Activated CD4-positive, alpha-beta memory T cell treated with anti-CD3 and anti-CD28 coated beads, Interleukin-2, amount 10 ng/mL, durations not matched to agents 7 days and 5 days (primary cell): ENCODE measurements at regions not wholly inside any gene's neighbourhood (a gene's known extent, or its start where the extent isn't known, plus 50 kb on each side); places are given as distances from the start of the nearest gene placed in this dataset.
"Not testable (repeated sequence)": the region's sequence is repeated elsewhere in the genome, so short reads cannot be mapped to it uniquely, and the experiment has no call there.

Experiments
- CTCF ChIA-PET: fragments of 350-600 bp; sonication (Branson Sonifier 250); formaldehyde crosslinking; loops from one replicate; lab custom pipeline; 2021; ENCODE audit warnings: antibody characterized with exemption, inconsistent platforms; lab: Charles Lee
- POLR2A ChIA-PET: fragments of 350-600 bp; sonication (Branson Sonifier 250); formaldehyde crosslinking; loops from one replicate; lab custom pipeline; 2021; ENCODE audit warnings: antibody characterized with exemption; lab: Charles Lee
- DNase-seq: peaks from one replicate; pipeline ENCODE4 v3.0.0-alpha.2; 2020
- H3K27ac Mint-ChIP-seq: one replicate; pipeline ENCODE4 v1.8.0; 2021; ENCODE audit warnings: mild to moderate bottlenecking, mixed read lengths
- H3K27me3 Mint-ChIP-seq: one replicate; pipeline ENCODE4 v1.8.0; 2021; ENCODE audit warnings: mixed read lengths
- H3K36me3 Mint-ChIP-seq: one replicate; pipeline ENCODE4 v1.8.0; 2021; ENCODE audit warnings: low read depth, mixed read lengths
- H3K4me1 Mint-ChIP-seq: one replicate; pipeline ENCODE4 v1.8.0; 2021; ENCODE audit warnings: mixed read lengths
- H3K4me3 Mint-ChIP-seq: one replicate; pipeline ENCODE4 v1.8.0; 2021; ENCODE audit warnings: mild to moderate bottlenecking, mixed read lengths
- H3K9me3 Mint-ChIP-seq: one replicate; pipeline ENCODE4 v1.8.0; 2021; ENCODE audit warnings: mixed read lengths

DNA sequence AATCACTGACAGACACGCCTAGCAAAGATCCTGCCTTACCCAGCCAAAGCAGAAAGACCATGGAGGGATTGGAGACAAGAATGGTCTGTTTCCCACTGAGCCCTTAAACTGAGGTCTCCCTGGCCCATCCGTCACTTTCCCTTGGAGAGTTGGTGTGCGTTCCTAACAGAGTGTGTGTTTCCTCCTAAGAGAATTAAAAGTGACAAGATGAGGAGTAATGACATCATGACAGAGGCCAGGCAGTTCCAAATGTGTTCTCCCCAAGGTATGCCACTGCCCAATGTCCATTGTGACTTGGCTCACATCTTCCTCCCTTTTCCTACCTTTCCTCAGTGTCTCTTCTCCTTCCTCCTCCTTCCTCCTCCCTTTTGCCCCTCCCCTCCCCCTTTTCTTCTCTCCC is 295.7 kb downstream of the SIPA1L2 start:
- no peak overlapping the region for H3K4me3 Mint-ChIP-seq
- H3K9me3 Mint-ChIP-seq, result no peaks in the 10 kb centered on the region
- no peak overlapping the region for H3K27ac Mint-ChIP-seq
- DNase-seq, result no peak
- peaks cover 8% of the 10 kb centered on the region for H3K4me1 Mint-ChIP-seq
- POLR2A ChIA-PET, result no interaction called here
- H3K36me3 Mint-ChIP-seq, result no peaks in the 10 kb centered on the region
- CTCF ChIA-PET, result no interaction called here
- no peaks in the 10 kb centered on the region for H3K27me3 Mint-ChIP-seq

DNA sequence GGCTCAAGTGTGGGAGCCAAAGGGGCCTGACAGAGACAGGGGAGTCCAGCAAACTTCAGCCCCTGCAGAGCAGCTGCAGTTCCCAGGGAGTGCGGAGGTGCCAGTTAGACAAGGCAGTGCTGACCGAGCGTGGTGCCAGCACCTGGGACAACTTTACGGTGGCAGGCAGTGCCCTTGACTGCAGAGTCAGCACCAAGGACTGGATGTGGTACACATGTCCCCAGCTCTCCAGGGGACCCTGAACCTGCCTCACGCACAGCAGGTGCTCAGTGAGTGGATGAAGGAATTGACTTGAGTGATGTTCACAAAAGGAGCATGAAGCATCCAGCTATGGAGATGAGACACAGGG is 296.5 kb downstream of the SIPA1L2 start:
- peaks cover 8% of the 10 kb centered on the region for H3K4me1 Mint-ChIP-seq
- H3K4me3 Mint-ChIP-seq, result no peak overlapping the region
- H3K36me3 Mint-ChIP-seq, result no peaks in the 10 kb centered on the region
- no peak for DNase-seq
- H3K27me3 Mint-ChIP-seq, result no peaks in the 10 kb centered on the region
- H3K9me3 Mint-ChIP-seq, result no peaks in the 10 kb centered on the region
- ChIA-PET CTCF (no interaction called here), POLR2A (no interaction called here)
- H3K27ac Mint-ChIP-seq, result no peak overlapping the region

DNA sequence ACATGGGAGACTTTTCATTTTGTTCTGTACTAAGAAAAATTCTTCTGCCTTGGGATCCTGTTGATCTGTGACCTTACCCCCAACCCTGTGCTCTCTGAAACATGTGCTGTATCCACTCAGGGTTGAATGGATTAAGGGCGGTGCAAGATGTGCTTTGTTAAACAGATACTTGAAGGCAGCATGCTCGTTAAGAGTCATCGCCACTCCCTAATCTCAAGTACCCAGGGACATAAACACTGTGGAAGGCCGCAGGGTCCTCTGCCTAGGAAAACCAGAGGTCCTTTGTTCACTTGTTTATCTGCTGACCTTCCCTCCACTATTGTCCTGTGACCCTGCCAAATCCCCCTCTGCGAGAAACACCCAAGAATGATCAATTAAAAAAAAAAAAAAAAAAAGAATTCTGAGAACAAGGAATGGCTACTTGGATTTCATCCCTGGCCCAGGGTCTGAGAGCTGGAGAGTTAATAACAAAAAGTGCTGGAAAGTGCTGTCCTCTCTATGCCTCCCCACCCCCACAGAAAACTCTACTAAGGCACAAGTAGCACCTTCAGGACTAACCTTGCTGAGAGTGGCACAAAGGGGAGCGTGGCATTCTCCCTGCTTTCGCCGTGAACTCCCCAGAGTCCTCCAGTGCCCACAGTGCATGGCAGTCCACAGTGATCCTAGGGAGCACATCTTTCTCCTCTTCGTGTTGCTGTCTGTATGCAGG is 297.1 kb downstream of the SIPA1L2 start:
- POLR2A ChIA-PET, CTCF ChIA-PET, H3K36me3 Mint-ChIP-seq, H3K4me1 Mint-ChIP-seq, H3K4me3 Mint-ChIP-seq, DNase-seq, H3K27ac Mint-ChIP-seq, H3K27me3 Mint-ChIP-seq, H3K9me3 Mint-ChIP-seq: not testable (repeated sequence)

DNA sequence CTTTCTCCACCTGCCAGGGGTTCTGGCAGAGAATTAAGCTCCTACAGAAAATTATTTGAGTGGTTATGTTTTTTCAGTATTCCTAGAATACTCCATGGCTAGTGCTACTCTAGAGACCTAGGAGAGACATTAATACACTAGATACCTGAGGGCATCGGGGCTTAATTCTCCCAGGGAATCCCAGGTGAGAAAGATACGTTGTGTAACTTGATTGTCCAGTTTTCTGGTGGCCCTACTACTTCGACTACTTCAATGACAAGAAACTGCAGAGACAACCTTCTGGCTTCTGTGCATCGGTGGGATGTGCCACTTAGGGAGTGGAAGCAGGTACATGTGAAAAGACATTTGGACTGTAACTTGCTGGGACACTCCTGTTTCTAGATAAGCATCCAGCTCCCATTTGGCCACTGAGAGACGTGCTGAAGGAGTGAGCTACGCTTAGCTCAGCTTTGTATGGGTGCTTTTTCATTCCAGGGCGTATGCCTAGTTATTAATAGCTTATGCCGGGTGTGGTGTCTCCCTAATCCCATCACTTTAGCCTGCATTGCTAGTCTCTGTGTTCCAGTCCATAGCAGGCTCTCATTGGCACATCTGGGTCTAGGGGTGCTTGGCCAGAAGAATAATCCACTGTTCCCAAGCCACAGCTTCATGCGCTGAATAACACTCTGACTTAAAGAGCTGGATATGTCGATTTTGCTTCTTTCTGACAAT is 300.7 kb downstream of the SIPA1L2 start:
- no peak for DNase-seq
- no peaks in the 10 kb centered on the region for H3K4me1 Mint-ChIP-seq
- H3K36me3 Mint-ChIP-seq, result no peaks in the 10 kb centered on the region
- no peaks in the 10 kb centered on the region for H3K27me3 Mint-ChIP-seq
- no peak overlapping the region for H3K4me3 Mint-ChIP-seq
- H3K9me3 Mint-ChIP-seq, result no peaks in the 10 kb centered on the region
- ChIA-PET POLR2A (no interaction called here), CTCF (no interaction called here)
- no peak overlapping the region for H3K27ac Mint-ChIP-seq

DNA sequence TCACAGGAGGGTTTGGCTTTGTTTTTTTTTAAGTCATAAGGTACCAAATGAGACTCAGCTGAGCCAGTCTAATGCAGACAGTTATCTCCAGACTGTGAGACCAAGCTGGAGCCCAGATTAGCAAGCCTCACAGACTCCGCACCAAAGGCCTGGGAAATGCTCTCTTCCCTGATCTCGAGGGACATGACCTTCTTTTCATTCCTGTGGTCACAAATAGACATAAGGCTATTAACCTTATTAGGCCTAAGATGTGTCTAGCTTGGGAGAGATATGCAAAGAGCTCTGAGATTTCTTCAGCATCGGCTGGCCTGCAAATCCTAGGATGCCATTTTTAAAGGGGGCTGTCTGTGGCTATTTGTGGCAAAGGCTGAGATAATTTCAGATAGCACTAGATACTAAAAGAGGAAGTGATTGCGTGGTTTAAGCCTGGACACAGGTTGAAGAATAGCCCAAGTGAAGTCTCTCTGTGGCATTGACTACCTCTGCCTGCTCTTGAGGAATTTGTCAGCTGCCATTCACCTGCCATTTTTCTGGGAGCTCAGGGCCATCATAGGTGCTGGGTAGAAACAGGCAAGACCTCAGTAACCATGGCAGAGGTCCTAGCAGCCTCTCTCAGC is 301.3 kb downstream of the SIPA1L2 start:
- POLR2A ChIA-PET, result no interaction called here
- CTCF ChIA-PET, result no interaction called here
- Mint-ChIP-seq H3K27ac (no peak overlapping the region), H3K27me3 (no peaks in the 10 kb centered on the region), H3K36me3 (no peaks in the 10 kb centered on the region), H3K4me3 (no peak overlapping the region), H3K9me3 (no peaks in the 10 kb centered on the region), H3K4me1 (no peaks in the 10 kb centered on the region)
- DNase-seq, result no peak

DNA sequence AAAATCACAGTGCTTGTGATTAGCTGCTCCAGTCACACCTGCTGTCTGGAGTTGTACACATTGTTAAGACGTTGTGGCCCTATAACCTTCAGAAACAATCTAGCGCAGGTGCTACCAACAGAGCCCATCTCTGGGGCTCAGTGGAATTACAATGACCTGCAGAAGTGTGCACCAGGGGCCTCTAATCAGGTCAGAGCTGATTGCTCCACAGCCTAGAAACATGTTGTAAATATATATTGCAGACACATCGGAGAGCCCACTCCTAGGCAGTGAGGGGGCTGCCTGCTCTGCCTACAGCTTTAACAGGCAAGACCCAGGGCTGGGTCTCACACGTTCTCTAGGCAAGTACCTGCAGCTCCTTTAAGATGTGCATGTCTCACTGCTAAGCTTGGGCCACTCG is 302.0 kb downstream of the SIPA1L2 start:
- no peak for DNase-seq
- ChIA-PET CTCF (no interaction called here), POLR2A (no interaction called here)
- no peaks in the 10 kb centered on the region for H3K4me1 Mint-ChIP-seq
- no peaks in the 10 kb centered on the region for H3K27me3 Mint-ChIP-seq
- H3K27ac Mint-ChIP-seq, result no peak overlapping the region
- H3K36me3 Mint-ChIP-seq, result no peaks in the 10 kb centered on the region
- H3K9me3 Mint-ChIP-seq, result no peaks in the 10 kb centered on the region
- no peak overlapping the region for H3K4me3 Mint-ChIP-seq

DNA sequence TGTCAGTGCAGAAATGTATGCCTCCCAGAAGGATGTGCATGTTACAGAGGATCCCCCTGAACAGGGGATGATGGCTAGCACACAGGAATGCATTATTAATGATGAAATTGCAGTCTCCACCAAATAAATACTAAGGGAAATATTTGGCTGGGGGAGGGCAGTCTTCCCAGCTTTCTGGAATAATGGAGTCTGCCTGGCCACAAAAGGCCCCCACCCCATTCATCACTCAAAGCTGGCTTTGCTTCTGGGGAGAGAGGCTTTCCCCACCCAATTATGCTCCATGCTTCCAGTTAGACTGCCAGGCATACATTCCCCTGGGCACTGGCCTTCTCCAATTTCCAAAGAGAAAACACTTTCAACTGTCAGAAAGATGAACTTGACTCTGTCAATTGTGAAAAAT is 302.7 kb downstream of the SIPA1L2 start:
- H3K27me3 Mint-ChIP-seq, result no peaks in the 10 kb centered on the region
- CTCF ChIA-PET, result no interaction called here
- DNase-seq, result no peak
- no peak overlapping the region for H3K27ac Mint-ChIP-seq
- POLR2A ChIA-PET, result no interaction called here
- no peak overlapping the region for H3K4me3 Mint-ChIP-seq
- no peaks in the 10 kb centered on the region for H3K36me3 Mint-ChIP-seq
- H3K9me3 Mint-ChIP-seq, result no peaks in the 10 kb centered on the region
- H3K4me1 Mint-ChIP-seq, result no peaks in the 10 kb centered on the region

DNA sequence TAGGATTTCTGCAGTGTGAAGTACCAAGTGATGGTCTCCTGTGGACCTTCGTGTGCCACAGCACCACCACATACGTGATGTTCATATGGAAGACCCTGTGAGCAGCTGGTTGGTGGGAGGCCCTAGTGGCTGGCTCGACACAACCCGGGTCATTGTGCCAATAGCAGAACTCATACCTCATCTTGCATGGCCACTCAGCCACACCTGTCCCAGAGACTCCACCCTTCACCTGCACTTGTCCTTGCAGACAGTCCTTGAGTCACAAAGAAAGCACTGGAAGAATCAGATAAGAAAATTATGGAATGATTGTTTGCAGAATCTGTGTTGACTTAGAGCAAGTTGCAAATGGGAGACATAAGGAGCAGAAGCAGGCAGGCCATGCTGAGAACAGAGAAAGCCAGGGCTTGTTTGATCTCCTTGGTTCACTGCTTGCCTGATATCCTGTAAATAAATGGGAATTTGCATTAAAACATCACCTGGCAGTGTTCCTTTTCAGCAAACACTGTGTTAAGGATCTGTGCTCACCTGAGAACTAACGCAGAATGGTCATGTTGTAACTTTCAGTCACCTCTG is 307.7 kb downstream of the SIPA1L2 start:
- Mint-ChIP-seq H3K27ac (no peak overlapping the region), H3K36me3 (no peaks in the 10 kb centered on the region), H3K4me3 (no peak overlapping the region), H3K9me3 (no peaks in the 10 kb centered on the region), H3K27me3 (no peaks in the 10 kb centered on the region), H3K4me1 (no peaks in the 10 kb centered on the region)
- POLR2A ChIA-PET, result no interaction called here
- no peak for DNase-seq
- CTCF ChIA-PET, result no interaction called here

DNA sequence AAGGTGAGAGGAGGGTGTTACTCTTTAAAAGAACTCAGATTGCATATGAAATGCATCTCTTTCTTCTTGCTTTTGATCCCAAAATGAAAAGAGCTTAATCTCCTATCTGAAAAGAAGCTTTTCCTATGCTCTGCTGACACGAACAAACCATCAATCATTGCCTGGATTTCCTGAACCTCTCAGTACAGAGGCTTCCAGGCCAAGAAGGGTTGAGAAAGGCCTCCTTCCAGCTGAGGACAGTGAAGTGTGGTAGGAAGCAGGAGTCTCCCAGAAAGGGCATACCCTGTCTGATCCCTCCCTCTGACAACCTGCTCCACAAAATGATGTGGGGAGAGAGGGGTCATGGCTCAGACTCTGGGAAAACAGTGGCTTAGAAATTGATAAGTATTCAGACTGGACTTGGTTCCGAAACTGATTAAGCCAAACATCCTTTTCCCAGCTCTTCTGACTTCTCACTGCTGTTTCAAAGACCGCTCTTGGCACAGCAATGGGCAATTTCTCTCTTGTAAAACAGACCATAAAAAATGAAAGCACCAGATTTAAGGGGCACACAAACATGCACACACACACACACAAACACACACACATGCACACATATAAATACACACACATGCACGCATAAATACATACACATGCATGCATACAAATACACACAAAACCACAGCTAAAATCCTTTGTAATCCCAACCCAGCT is 310.3 kb downstream of the SIPA1L2 start:
- no peak overlapping the region for H3K27ac Mint-ChIP-seq
- no peak for DNase-seq
- no peaks in the 10 kb centered on the region for H3K4me1 Mint-ChIP-seq
- H3K27me3 Mint-ChIP-seq, result no peaks in the 10 kb centered on the region
- no peaks in the 10 kb centered on the region for H3K9me3 Mint-ChIP-seq
- CTCF ChIA-PET, result interaction anchor here (0.7 kb wide), 1 partner anchor 686 kb away, joined by 3 read pairs; no protein-coding TSS in a partner anchor
- POLR2A ChIA-PET, result no interaction called here
- H3K4me3 Mint-ChIP-seq, result no peak overlapping the region
- no peaks in the 10 kb centered on the region for H3K36me3 Mint-ChIP-seq

DNA sequence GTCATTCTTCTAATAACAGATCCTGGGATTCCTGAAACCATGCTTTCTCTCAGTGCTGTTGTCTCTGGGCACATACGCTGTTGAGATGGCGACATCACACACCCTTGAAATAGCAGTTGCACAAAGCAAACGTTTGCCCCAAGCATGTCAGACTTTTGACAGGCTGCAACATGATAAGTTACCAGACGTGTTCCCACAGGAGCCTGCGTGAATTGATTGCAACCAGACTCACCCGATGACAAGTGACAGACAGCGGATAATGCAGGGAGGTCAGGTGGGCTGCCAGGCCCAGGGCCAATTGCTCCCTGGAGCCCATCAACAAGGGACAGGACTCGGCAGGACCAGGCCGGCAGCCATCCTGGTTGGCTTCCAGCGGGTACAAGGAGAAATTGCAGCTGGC is 310.9 kb downstream of the SIPA1L2 start:
- H3K4me1 Mint-ChIP-seq, result no peaks in the 10 kb centered on the region
- no peaks in the 10 kb centered on the region for H3K9me3 Mint-ChIP-seq
- no peak for DNase-seq
- H3K27ac Mint-ChIP-seq, result no peak overlapping the region
- POLR2A ChIA-PET, result no interaction called here
- H3K36me3 Mint-ChIP-seq, result no peaks in the 10 kb centered on the region
- H3K27me3 Mint-ChIP-seq, result no peaks in the 10 kb centered on the region
- CTCF ChIA-PET, result no interaction called here
- no peak overlapping the region for H3K4me3 Mint-ChIP-seq

DNA sequence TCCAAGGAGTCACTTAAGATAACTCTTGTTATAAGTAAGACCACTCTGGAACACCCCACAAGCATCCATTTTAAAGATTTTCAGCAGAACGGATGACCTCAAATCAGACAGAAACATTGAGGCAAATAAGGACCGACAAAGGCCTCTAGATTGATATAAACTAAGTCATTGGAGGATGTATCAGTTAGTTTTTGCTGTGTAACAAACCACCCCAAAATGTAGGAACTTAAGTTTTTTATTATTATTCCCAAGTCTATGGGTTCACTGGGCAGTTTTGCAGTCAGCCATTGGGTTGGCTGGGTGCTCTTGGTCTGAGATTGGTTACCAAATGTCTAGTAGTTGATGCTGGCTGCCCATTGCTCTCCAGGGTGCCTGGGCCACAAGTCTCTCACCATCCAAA is 311.8 kb downstream of the SIPA1L2 start:
- no peak for DNase-seq
- no peaks in the 10 kb centered on the region for H3K27me3 Mint-ChIP-seq
- no peaks in the 10 kb centered on the region for H3K9me3 Mint-ChIP-seq
- POLR2A ChIA-PET, result no interaction called here
- no peaks in the 10 kb centered on the region for H3K36me3 Mint-ChIP-seq
- no peak overlapping the region for H3K27ac Mint-ChIP-seq
- CTCF ChIA-PET, result no interaction called here
- H3K4me3 Mint-ChIP-seq, result no peak overlapping the region
- H3K4me1 Mint-ChIP-seq, result no peaks in the 10 kb centered on the region

DNA sequence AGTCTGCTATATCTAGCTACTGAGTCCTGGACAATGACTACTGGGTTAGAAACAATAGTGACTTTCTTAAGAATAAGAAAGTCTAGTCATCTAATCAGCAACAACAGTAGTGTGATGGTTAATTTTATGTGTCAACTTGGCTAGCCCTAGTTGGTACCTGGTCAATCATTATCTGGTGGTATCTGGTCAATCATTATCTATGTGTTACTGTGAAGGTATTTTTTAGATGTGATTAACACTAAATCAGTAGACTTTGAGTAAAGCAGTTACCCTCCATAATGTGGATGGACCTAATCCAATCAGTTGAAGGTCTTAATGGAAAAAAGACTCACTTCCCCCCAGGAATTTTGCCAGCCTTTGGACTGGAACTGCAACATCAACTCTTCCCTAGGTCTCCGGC is 312.6 kb downstream of the SIPA1L2 start:
- no peak for DNase-seq
- Mint-ChIP-seq H3K9me3 (no peaks in the 10 kb centered on the region), H3K36me3 (no peaks in the 10 kb centered on the region), H3K27ac (no peak overlapping the region), H3K27me3 (no peaks in the 10 kb centered on the region), H3K4me3 (no peak overlapping the region), H3K4me1 (no peaks in the 10 kb centered on the region)
- ChIA-PET POLR2A (no interaction called here), CTCF (no interaction called here)

DNA sequence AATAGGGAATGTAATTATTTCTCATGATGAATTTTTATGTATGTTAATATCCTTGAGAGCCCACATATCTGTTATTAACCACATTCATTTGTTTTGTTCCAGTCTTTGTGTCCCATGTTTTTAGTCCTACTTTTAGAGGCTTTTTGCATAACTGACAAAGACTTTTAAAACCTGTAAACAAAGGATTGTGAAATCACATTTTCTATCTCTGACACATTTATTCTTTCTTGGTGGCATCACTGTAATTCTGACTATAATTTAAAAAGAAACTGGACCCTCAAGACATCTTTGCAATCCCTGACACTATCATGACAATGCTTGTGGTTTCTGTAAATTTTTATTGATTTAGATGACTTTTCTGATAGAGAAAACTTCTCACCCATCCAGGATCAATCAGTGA is 313.1 kb downstream of the SIPA1L2 start:
- Mint-ChIP-seq H3K27ac (no peak overlapping the region), H3K27me3 (no peaks in the 10 kb centered on the region), H3K4me1 (no peaks in the 10 kb centered on the region), H3K36me3 (no peaks in the 10 kb centered on the region), H3K4me3 (no peak overlapping the region), H3K9me3 (no peaks in the 10 kb centered on the region)
- POLR2A ChIA-PET, result no interaction called here
- DNase-seq, result no peak
- CTCF ChIA-PET, result no interaction called here
